GM20000 (cell line): ENCODE measurements at regions not wholly inside any gene's neighbourhood (a gene's known extent, or its start where the extent isn't known, plus 50 kb on each side); places are given as distances from the start of the nearest gene placed in this dataset.

ENCODE experiments used
- DNase-seq: peaks from one replicate; pipeline ENCODE4 v3.0.0; 2012; ENCODE audit warnings: low spot score
- TF ChIP-seq, protein P1 (sequence below): IDR thresholded peaks from 2 replicates; pipeline ENCODE4 v1.5.1; 2012; ENCODE audit warnings: mild to moderate bottlenecking, control low read depth; ENCODE audit errors: extremely low read depth, missing control alignments

DNA sequence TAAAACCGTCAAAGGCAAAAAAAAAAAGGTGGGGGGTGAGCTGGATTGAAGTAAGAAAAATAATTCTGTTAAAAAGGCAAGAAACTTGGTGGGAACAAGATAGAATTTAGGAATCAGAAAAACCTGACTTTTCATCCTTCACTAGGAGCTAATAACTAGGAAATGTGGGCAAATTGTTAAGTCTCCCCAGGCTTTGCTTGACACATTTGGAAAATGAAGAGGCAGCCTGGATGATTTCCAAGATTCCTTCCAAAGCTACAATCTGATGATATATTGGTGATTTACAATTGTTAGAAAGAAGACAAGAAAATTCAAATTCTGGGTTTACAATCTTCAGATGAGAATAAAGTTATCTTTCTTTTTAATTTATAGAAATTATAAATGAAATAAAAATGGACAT is 1062.5 kb downstream of the ADGRL3 start:
- TF ChIP-seq, protein P1, sequence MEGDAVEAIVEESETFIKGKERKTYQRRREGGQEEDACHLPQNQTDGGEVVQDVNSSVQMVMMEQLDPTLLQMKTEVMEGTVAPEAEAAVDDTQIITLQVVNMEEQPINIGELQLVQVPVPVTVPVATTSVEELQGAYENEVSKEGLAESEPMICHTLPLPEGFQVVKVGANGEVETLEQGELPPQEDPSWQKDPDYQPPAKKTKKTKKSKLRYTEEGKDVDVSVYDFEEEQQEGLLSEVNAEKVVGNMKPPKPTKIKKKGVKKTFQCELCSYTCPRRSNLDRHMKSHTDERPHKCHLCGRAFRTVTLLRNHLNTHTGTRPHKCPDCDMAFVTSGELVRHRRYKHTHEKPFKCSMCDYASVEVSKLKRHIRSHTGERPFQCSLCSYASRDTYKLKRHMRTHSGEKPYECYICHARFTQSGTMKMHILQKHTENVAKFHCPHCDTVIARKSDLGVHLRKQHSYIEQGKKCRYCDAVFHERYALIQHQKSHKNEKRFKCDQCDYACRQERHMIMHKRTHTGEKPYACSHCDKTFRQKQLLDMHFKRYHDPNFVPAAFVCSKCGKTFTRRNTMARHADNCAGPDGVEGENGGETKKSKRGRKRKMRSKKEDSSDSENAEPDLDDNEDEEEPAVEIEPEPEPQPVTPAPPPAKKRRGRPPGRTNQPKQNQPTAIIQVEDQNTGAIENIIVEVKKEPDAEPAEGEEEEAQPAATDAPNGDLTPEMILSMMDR = no peak

DNA sequence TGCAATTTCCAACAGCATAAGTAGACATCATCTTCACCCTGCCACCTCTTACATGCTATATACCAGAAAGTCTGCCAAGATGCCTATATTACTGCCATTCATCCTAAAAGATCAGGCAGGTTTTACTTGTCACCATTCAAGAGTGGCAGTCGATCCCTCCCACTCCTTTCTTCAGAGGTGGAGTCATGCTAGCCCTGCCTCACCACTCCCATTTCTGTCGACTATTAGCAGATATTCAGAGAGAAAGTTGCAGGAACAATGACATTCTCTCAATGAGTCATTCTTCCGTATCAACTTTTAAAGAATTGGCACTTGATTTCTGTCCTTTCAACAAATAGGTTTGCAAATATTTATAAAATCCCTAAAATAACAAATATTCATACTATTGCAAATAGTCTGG is 1060.1 kb downstream of the ADGRL3 start:
- DNase-seq = no peak
- TF ChIP-seq, protein P1 = no peak

More for the DNA sequence above, 1062.5 kb downstream of the ADGRL3 start:
- DNase-seq = no peak

DNA sequence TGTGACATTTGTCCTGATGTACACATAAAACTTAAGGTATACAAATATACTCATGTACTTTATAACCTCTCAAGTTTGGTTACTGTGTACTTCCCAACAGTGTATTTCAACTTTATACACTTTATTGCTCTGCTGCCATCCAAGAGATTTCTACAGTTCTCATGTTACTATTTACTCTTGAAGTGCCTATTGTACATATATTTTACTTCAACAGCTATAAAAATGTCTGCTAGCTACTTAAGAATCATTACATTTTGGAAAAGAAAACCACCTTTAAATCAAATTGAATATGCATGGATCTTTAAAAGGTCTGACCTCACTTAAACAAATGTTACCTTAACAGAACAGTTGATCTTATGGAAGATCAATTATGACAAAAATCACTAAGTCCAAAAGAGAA is 1056.4 kb downstream of the ADGRL3 start:
- no peak for DNase-seq
- TF ChIP-seq, protein P1 = no peak

DNA sequence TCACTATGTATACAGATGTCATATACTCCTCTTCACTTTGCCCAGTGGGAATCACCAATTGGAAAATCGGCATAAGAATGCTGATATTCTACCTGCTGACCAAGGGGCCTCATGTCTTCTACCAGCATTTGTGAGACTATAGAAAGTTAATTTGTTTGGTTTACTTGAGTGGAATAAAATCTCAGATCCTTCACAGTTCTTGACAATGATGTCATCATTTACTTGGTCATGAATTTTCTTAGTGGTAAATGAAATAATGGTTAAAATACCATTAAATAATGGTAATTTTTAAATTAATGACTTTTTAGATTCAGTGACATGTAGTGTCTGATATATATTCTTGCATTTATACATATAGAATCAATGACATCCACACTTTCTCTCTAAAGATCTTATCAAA is 1052.6 kb downstream of the ADGRL3 start:
- no peak for DNase-seq
- TF ChIP-seq, protein P1 = no peak

DNA sequence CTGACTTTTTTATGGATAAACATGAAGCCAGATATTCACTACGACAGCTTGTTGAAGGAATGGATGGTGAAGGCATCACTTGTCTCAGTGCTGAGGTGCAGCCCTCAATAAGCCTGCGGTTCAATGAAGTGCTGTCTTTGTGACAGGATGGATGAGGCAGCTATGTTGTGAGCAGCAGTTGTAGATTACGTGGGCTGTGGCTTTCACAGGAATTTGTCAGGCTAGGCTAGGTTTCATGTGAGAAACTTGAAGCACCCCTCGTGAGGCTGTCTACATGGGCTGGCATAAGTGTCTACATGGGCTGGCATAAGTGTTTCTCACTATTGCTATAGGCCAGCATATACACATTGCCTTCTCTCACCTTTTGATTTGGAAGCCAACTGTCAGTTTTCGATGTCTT is 1050.0 kb downstream of the ADGRL3 start:
- no peak for DNase-seq
- TF ChIP-seq, protein P1 = no peak

DNA sequence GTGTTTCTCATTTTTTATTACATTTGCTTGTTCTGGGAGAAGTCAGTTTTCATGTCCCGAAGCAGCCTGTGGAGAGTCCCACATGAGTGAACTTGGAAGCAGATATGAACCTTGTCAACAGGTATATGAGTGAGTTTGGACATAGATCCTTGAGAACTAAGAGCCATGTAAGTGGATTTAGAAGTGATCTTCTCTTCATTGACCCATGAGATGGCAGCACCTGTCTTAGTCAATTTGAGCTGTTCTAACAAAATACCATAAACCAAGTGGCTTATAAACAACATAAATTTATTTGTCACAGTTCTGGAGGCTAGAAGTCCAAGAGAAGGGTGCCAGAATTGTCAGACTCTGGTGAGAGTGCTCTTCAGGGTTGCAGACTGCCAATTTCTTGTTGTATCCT is 1043.8 kb downstream of the ADGRL3 start:
- TF ChIP-seq, protein P1 = no peak
- no peak for DNase-seq

DNA sequence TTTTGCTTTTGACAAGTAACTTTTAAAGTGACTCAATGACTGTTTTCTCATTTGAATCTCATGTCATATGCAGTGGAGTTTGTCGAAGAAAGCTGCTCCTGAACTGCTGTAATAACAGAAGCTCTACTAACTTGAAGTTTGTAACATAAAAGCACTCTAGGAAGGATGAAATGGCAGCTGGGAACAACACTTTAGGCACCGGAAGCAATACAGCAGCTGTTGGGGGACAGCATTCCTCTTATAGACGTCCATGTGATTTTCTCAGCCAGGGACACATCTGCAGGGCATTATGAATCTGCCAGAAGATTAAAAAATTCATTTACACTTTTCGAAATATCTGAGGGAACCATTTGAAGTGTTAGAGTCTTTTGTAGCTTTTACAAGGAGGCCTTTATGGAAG is 1035.8 kb downstream of the ADGRL3 start:
- TF ChIP-seq, protein P1 = no peak
- DNase-seq = no peak
